ENCODE measurements at regions not wholly inside any gene's neighbourhood (a gene's known extent, or its start where the extent isn't known, plus 50 kb on each side); places are given as distances from the start of the nearest gene placed in this dataset.

GRCh38 chr12:88880051-88880450 is 299.8 kb upstream of the KITLG start:
- H3K9me3 ChIP-seq (ENCODE audit: low read depth) = no peaks in the 10 kb centered on the region
- H3K4me2 ChIP-seq = no peak overlapping the region
- no peaks in the 10 kb centered on the region for H3K36me3 ChIP-seq (replicated peaks; ENCODE audit: insufficient read depth, low read depth)
- no peak overlapping the region for H3K4me3 ChIP-seq
- no peaks in the 10 kb centered on the region for H4K20me1 ChIP-seq (ENCODE audit: insufficient read depth, poor library complexity, severe bottlenecking)
- no peak overlapping the region for H3K27ac ChIP-seq
- no peaks in the 10 kb centered on the region for H3K27me3 ChIP-seq
- TF ChIP-seq, protein P1, sequence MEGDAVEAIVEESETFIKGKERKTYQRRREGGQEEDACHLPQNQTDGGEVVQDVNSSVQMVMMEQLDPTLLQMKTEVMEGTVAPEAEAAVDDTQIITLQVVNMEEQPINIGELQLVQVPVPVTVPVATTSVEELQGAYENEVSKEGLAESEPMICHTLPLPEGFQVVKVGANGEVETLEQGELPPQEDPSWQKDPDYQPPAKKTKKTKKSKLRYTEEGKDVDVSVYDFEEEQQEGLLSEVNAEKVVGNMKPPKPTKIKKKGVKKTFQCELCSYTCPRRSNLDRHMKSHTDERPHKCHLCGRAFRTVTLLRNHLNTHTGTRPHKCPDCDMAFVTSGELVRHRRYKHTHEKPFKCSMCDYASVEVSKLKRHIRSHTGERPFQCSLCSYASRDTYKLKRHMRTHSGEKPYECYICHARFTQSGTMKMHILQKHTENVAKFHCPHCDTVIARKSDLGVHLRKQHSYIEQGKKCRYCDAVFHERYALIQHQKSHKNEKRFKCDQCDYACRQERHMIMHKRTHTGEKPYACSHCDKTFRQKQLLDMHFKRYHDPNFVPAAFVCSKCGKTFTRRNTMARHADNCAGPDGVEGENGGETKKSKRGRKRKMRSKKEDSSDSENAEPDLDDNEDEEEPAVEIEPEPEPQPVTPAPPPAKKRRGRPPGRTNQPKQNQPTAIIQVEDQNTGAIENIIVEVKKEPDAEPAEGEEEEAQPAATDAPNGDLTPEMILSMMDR (IDR thresholded peaks at IDR 0.05; ENCODE audit: poor library complexity) = no peak
- TF ChIP-seq EZH2phosphoT487 (IDR thresholded peaks at IDR 0.05; ENCODE audit: low read depth, severe bottlenecking, unreplicated experiment) (no peak), EZH2 (IDR thresholded peaks at IDR 0.05; ENCODE audit: borderline replicate concordance) (no peak)
- no peaks in the 10 kb centered on the region for H3K9me2 ChIP-seq (replicated peaks; ENCODE audit: insufficient read depth)
- H2AFZ ChIP-seq = no peak overlapping the region
- DNase-seq (ENCODE audit: low spot score) = no peak
- H3K79me2 ChIP-seq = no peaks in the 10 kb centered on the region
- no peaks in the 10 kb centered on the region for H3K4me1 ChIP-seq (ENCODE audit: insufficient read depth)
- WGBS (ENCODE audit: low lambda C conversion rate, missing lambda C conversion rate) = 86% methylated on average over 2 of the region's 2 CpGs

- H3K9me3 ChIP-seq (ENCODE audit: low read depth) = no peaks in the 10 kb centered on the region
- 85% methylated on average over 2 of the region's 2 CpGs for WGBS (ENCODE audit: low lambda C conversion rate, missing lambda C conversion rate)
- DNase-seq (ENCODE audit: low spot score) = no peak
These were observed 298.0 kb upstream of the KITLG start for GRCh38 chr12:88878295-88878694.

DNA sequence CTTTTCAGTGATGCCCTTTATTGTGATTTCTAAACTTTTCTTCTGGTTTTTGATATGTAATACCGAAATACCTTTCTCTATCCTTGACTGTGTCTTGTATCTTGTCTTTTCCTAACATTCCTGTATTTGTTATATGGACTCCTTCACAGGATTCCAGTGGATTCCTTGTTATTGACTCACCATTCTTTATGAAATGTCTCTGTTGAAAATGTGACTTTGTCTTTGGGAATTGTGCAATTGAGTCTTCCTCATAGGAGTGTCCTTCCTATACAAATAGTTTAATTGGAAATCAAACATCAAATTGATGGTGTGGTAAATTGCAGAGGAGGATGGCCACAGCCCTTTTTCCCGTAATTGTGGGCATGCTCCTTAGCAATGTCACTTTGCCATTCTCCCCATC is 296.6 kb upstream of the KITLG start:
- H3K27me3 ChIP-seq = no peaks in the 10 kb centered on the region
- WGBS (ENCODE audit: low lambda C conversion rate, missing lambda C conversion rate) = 95% methylated on average over 2 of the region's 2 CpGs
- H3K4me2 ChIP-seq = no peak overlapping the region
- no peaks in the 10 kb centered on the region for H3K9me2 ChIP-seq (replicated peaks; ENCODE audit: insufficient read depth)
- TF ChIP-seq EZH2phosphoT487 (IDR thresholded peaks at IDR 0.05; ENCODE audit: low read depth, severe bottlenecking, unreplicated experiment) (no peak), EZH2 (IDR thresholded peaks at IDR 0.05; ENCODE audit: borderline replicate concordance) (no peak)
- TF ChIP-seq, protein P1 (IDR thresholded peaks at IDR 0.05; ENCODE audit: poor library complexity) = no peak
- H3K27ac ChIP-seq = no peak overlapping the region
- no peaks in the 10 kb centered on the region for H3K36me3 ChIP-seq (replicated peaks; ENCODE audit: insufficient read depth, low read depth)
- no peaks in the 10 kb centered on the region for H3K79me2 ChIP-seq
- no peak for DNase-seq (ENCODE audit: low spot score)
- no peak overlapping the region for H2AFZ ChIP-seq
- H4K20me1 ChIP-seq (ENCODE audit: insufficient read depth, poor library complexity, severe bottlenecking) = no peaks in the 10 kb centered on the region
- no peaks in the 10 kb centered on the region for H3K9me3 ChIP-seq (ENCODE audit: low read depth)
- H3K4me1 ChIP-seq (ENCODE audit: insufficient read depth) = no peaks in the 10 kb centered on the region
- no peak overlapping the region for H3K4me3 ChIP-seq

More at GRCh38 chr12:88878295-88878694, 298.0 kb upstream of the KITLG start:
- H3K4me3 ChIP-seq = no peak overlapping the region
- no peaks in the 10 kb centered on the region for H3K79me2 ChIP-seq
- H3K4me1 ChIP-seq (ENCODE audit: insufficient read depth) = no peaks in the 10 kb centered on the region
- no peak overlapping the region for H3K27ac ChIP-seq
- H3K27me3 ChIP-seq = no peaks in the 10 kb centered on the region
- TF ChIP-seq EZH2phosphoT487 (IDR thresholded peaks at IDR 0.05; ENCODE audit: low read depth, severe bottlenecking, unreplicated experiment) = no peak
- TF ChIP-seq, protein P1 (IDR thresholded peaks at IDR 0.05; ENCODE audit: poor library complexity) = no peak
- TF ChIP-seq EZH2 (IDR thresholded peaks at IDR 0.05; ENCODE audit: borderline replicate concordance) = no peak
- H3K9me2 ChIP-seq (replicated peaks; ENCODE audit: insufficient read depth) = no peaks in the 10 kb centered on the region
- H2AFZ ChIP-seq = no peak overlapping the region
- no peaks in the 10 kb centered on the region for H4K20me1 ChIP-seq (ENCODE audit: insufficient read depth, poor library complexity, severe bottlenecking)
- no peak overlapping the region for H3K4me2 ChIP-seq
- no peaks in the 10 kb centered on the region for H3K36me3 ChIP-seq (replicated peaks; ENCODE audit: insufficient read depth, low read depth)

Measured in hepatocyte (in vitro differentiated cells).